ENCODE measurements at regions not wholly inside any gene's neighbourhood (a gene's known extent, or its start where the extent isn't known, plus 50 kb on each side); places are given as distances from the start of the nearest gene placed in this dataset.

- TF ChIP-seq CTCF (IDR thresholded peaks at IDR 0.05), result no peak
- no peak for TF ChIP-seq POLR2A (IDR thresholded peaks at IDR 0.05)
Measured at GRCh38 chr18:65568866-65569265, 181.9 kb upstream of the CDH7 start.

Measured in body of pancreas (tissue), 4 donors.